GM12878 (cell line): ENCODE measurements at regions not wholly inside any gene's neighbourhood (a gene's known extent, or its start where the extent isn't known, plus 50 kb on each side); places are given as distances from the start of the nearest gene placed in this dataset.

Experiments used
- ATAC-seq: fragments of 200-7000 bp; cut with Tn5 transposase; 3 replicates; pipeline ENCODE4 v1.9.1; 2020; ENCODE audit warnings: mild to moderate bottlenecking, moderate library complexity
- BruUV-seq: library from RNA; stranded (reverse); fragments of 400-500 nt; replicated peaks from 2 replicates; lab custom pipeline; 2021; lab: Mats Ljungman, UMichigan
- CTCF ChIA-PET: fragments of 300-600 bp; sonication (Branson Sonifier 250); formaldehyde crosslinking; extraction: SDS; loops from one replicate; lab custom pipeline; 2021; ENCODE audit warnings: inconsistent platforms; lab: Yijun Ruan, JAX
- POLR2A ChIA-PET: fragments of 350-600 bp; formaldehyde crosslinking; extraction: SDS; loops from one replicate; lab custom pipeline; 2021; ENCODE audit warnings: inconsistent platforms; lab: Charles Lee
- RAD21 ChIA-PET: fragments of 300-600 bp; sonication (Branson Sonifier 250); formaldehyde crosslinking; loops from one replicate; lab custom pipeline; 2023; ENCODE audit warnings: antibody characterized with exemption; ENCODE audit not compliant: unreplicated experiment; lab: Charles Lee
- SMC1A ChIA-PET: fragments of 300-600 bp; sonication (Branson Sonifier 250); formaldehyde crosslinking; loops from one replicate; lab custom pipeline; 2023; ENCODE audit not compliant: unreplicated experiment, uncharacterized antibody; lab: Charles Lee
- DNase-seq: peaks from one replicate; pipeline ENCODE4 v3.0.0-alpha.2; 2011; ENCODE audit warnings: low read depth, low spot score
- FAIRE-seq: peaks from 3 replicates; lab custom pipeline; 2011; peaks lifted over from hg19 to GRCh38; lab: Jason Lieb, UNC
- H2AFZ ChIP-seq: 2 replicates; pipeline ENCODE4 v1.6.0; 2011; ENCODE audit warnings: low read depth, low read length, control low read depth; ENCODE audit not compliant: control insufficient read depth
- H3K27ac ChIP-seq: 2 replicates; pipeline ENCODE4 v1.5.1; 2011; ENCODE audit warnings: control low read depth; ENCODE audit not compliant: control insufficient read depth, insufficient read depth
- H3K27me3 ChIP-seq, 2 experiments: replicated peaks in 1 of 2; 2 replicates each; pipeline versions ENCODE4 v1.6.0 to v1.6.1; 2011; ENCODE audit warnings: low read length in 1 of 2; ENCODE audit not compliant: control insufficient read depth in 2 of 2, insufficient read depth in 2 of 2
- H3K36me3 ChIP-seq, 2 experiments: 2 replicates each; pipeline ENCODE4 v1.5.1; 2011; ENCODE audit warnings: low read length in 1 of 2; ENCODE audit not compliant: control insufficient read depth in 2 of 2, insufficient read depth in 2 of 2
- H3K4me1 ChIP-seq: 2 replicates; pipeline ENCODE4 v1.6.1; 2011; ENCODE audit warnings: mild to moderate bottlenecking, low read length, moderate library complexity, mixed read lengths; ENCODE audit not compliant: control insufficient read depth, insufficient read depth
- H3K4me2 ChIP-seq: 2 replicates; pipeline ENCODE4 v1.6.0; 2011; ENCODE audit warnings: control low read depth; ENCODE audit not compliant: control insufficient read depth, insufficient read depth
- H3K4me3 ChIP-seq: fragments of 200-600 bp; sonication (generic); 2 replicates; pipeline ENCODE4 v1.5.1; 2016
- H3K79me2 ChIP-seq: 2 replicates; pipeline ENCODE4 v1.6.0; 2011; ENCODE audit warnings: low read length; ENCODE audit not compliant: control insufficient read depth, insufficient read depth
- H3K9ac ChIP-seq: 2 replicates; pipeline ENCODE4 v1.8.0; 2011; ENCODE audit warnings: low read length, control low read depth, mixed read lengths; ENCODE audit not compliant: control insufficient read depth, insufficient read depth
- H3K9me3 ChIP-seq: replicated peaks from 3 replicates; pipeline ENCODE4 v1.5.1; 2011; ENCODE audit warnings: mild to moderate bottlenecking, low read length; ENCODE audit not compliant: control insufficient read depth, insufficient read depth
- H4K20me1 ChIP-seq: 2 replicates; pipeline ENCODE4 v1.6.0; 2011; ENCODE audit not compliant: control insufficient read depth, insufficient read depth
- ASH2L ChIP-seq: fragments of 300-600, 200-600 bp; sonication (generic); IDR thresholded peaks from 2 replicates; pipeline ENCODE4 v1.6.1; 2017; ENCODE audit warnings: low read depth, mild to moderate bottlenecking, borderline replicate concordance
- CBX5 ChIP-seq: sonication (generic); IDR thresholded peaks from 2 replicates; pipeline ENCODE4 v1.6.1; 2016; ENCODE audit warnings: low read depth, moderate library complexity, mild to moderate bottlenecking, inconsistent platforms
- YBX1 ChIP-seq: fragments of 450-650 bp; IDR thresholded peaks from 2 replicates; pipeline ENCODE4 v1.6.1; 2016; ENCODE audit warnings: antibody characterized with exemption
- ZBTB40 ChIP-seq: fragments of 450-650 bp; IDR thresholded peaks from 2 replicates; pipeline ENCODE4 v1.6.1; 2016; ENCODE audit warnings: mild to moderate bottlenecking, moderate library complexity, borderline replicate concordance
- WGBS: methylation state at CpG from one replicate; pipeline ENCODE4 v1.1.6; 2016; ENCODE audit warnings: low lambda C conversion rate; ENCODE audit not compliant: insufficient replicate concordance, insufficient coverage; ENCODE audit errors: missing lambda C conversion rate; 5-methylcytosine and 5-hydroxymethylcytosine counted together
- in situ Hi-C: fragments of 300-500 bp; cut with MboI; formaldehyde crosslinking; loops from 9 replicates; pipeline ENCODE4 v1.14.3; 2018; ENCODE audit warnings: mixed read lengths
- intact Hi-C: fragments of 100-400 bp; cut with micrococcal nuclease; formaldehyde crosslinking; loops from one replicate; pipeline ENCODE4 v1.14.2; 2022; ENCODE audit not compliant: unreplicated experiment

GRCh38 chr12:46574847-46575246, 202.3 kb upstream of the SLC38A2 start:
- H3K9ac ChIP-seq = no peak overlapping the region
- H2AFZ ChIP-seq = no peak overlapping the region
- 65% methylated on average over 2 of the region's 2 CpGs for WGBS
- no peaks in the 10 kb centered on the region for H3K27me3 ChIP-seq
- no peak overlapping the region for H3K27ac ChIP-seq
- intact Hi-C loops = no loop called here
- TF ChIP-seq ASH2L = no peak
- TF ChIP-seq ZBTB40 = no peak
- TF ChIP-seq YBX1 = no peak
- TF ChIP-seq CBX5 = no peak
- no peaks in the 10 kb centered on the region for H4K20me1 ChIP-seq
- H3K79me2 ChIP-seq = no peaks in the 10 kb centered on the region
- FAIRE-seq (no peak), DNase-seq (no peak), ATAC-seq (no peak)
- no peaks in the 10 kb centered on the region; the same call in 1 of the 3 replicates for H3K9me3 ChIP-seq
- H3K4me2 ChIP-seq = no peak overlapping the region
- SMC1A ChIA-PET = no interaction called here
- no peaks in the 10 kb centered on the region; a peak in 1 of 4 replicates for H3K36me3 ChIP-seq
- RAD21 ChIA-PET = no interaction called here
- in situ Hi-C loops = no loop called here
- POLR2A ChIA-PET = no interaction called here
- CTCF ChIA-PET = no interaction called here
- no peaks in the 10 kb centered on the region for H3K4me1 ChIP-seq
- BruUV-seq = no TSS peak
- no peak overlapping the region for H3K4me3 ChIP-seq
